ENCODE measurements at regions not wholly inside any gene's neighbourhood (a gene's known extent, or its start where the extent isn't known, plus 50 kb on each side); places are given as distances from the start of the nearest gene placed in this dataset.

- DNase-seq (ENCODE audit: low read depth, low spot score), result no peak
- no peaks in the 10 kb centered on the region for H3K9me3 ChIP-seq (ENCODE audit: control insufficient read depth, insufficient read depth, low read length)
- no peaks in the 10 kb centered on the region for H3K36me3 ChIP-seq (ENCODE audit: control insufficient read depth, insufficient read depth, low read length)
- no peaks in the 10 kb centered on the region for H3K27me3 ChIP-seq (ENCODE audit: control insufficient read depth, insufficient read depth, low read length)
- no peak overlapping the region for H3K4me3 ChIP-seq (ENCODE audit: low read length)
- no peaks in the 10 kb centered on the region for H3K4me1 ChIP-seq (ENCODE audit: control insufficient read depth, insufficient read depth, low read length)
- no peak overlapping the region for H3K27ac ChIP-seq (ENCODE audit: low read length)
- WGBS (ENCODE audit: insufficient coverage, insufficient read length), result no CpG with 5 or more reads among the region's 1 CpG
Observed at GRCh38 chr3:166127969-166128368, 290.7 kb upstream of the BCHE start.

DNA sequence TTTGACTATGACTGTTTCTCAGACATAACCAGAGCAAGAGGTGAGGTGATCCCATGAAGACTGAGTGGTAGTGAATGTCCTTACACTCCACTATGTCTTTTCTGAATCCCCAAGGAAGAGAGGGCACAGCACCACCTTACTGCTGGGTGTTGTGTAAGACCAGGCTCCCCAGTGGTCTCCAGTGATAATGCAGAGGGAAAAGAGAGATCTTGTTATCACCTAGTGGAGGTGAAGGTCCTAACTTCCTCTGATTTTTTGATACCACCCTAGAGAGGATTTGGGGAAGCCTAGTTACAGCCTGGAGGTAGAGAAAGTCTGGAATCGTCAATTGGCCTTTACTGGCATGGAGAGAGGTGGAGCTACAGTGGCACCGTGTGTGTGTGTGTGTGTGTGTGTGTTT lies 288.0 kb upstream of the BCHE start:
- Histone ChIP-seq H3K27me3 (ENCODE audit: control insufficient read depth, insufficient read depth, low read length) (no peaks in the 10 kb centered on the region), H3K27ac (ENCODE audit: low read length) (no peak overlapping the region), H3K4me3 (ENCODE audit: low read length) (no peak overlapping the region), H3K9me3 (ENCODE audit: control insufficient read depth, insufficient read depth, low read length) (no peaks in the 10 kb centered on the region), H3K4me1 (ENCODE audit: control insufficient read depth, insufficient read depth, low read length) (no peaks in the 10 kb centered on the region), H3K36me3 (ENCODE audit: control insufficient read depth, insufficient read depth, low read length) (no peaks in the 10 kb centered on the region)
- no peak for DNase-seq (ENCODE audit: low read depth, low spot score)
- no CpG with 5 or more reads among the region's 2 CpGs for WGBS (ENCODE audit: insufficient coverage, insufficient read length)

DNA sequence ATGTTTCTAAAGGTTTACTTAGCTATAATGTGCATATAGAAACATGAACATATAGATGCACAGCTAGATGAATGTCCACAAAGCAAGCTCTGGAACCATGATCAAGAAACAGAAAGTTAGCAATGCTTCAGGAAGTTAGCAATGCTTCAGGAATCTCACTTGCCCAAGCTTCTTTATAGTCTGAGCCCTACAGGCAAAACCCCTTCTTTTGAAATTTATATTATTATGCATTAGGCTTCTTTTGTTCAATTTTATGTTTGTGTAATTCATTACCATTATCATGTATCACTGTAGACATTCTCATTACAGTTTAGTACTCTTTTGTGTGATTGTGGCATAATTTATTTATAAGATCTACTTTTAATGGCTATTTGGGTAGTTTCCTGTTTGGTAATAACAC lies 286.4 kb upstream of the BCHE start:
- Histone ChIP-seq H3K36me3 (ENCODE audit: control insufficient read depth, insufficient read depth, low read length) (no peaks in the 10 kb centered on the region), H3K4me3 (ENCODE audit: low read length) (no peak overlapping the region), H3K27me3 (ENCODE audit: control insufficient read depth, insufficient read depth, low read length) (no peaks in the 10 kb centered on the region), H3K4me1 (ENCODE audit: control insufficient read depth, insufficient read depth, low read length) (no peaks in the 10 kb centered on the region), H3K9me3 (ENCODE audit: control insufficient read depth, insufficient read depth, low read length) (no peaks in the 10 kb centered on the region), H3K27ac (ENCODE audit: low read length) (no peak overlapping the region)
- DNase-seq (ENCODE audit: low read depth, low spot score), result no peak

DNA sequence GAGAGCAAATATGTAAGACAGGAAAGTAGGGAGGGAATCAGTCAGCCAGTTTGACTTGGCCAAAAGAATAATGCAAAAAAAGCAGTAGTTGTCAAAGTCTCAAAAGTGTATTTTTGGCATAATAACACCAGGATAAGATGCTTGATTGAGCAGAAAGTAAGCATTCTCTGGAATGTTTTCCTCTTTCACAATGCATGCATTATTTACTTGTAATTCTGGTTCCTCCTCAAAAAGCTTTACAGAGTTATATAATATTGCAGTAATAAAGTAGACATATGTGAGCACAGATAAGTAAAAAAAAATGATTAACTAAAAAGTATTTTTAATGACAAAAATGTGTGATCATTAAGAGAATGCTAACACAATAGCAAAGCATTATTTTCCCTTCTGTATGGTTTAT lies 285.9 kb upstream of the BCHE start:
- H3K27ac ChIP-seq (ENCODE audit: low read length), result no peak overlapping the region
- no peaks in the 10 kb centered on the region for H3K36me3 ChIP-seq (ENCODE audit: control insufficient read depth, insufficient read depth, low read length)
- H3K4me3 ChIP-seq (ENCODE audit: low read length), result no peak overlapping the region
- no peaks in the 10 kb centered on the region for H3K4me1 ChIP-seq (ENCODE audit: control insufficient read depth, insufficient read depth, low read length)
- no peak for DNase-seq (ENCODE audit: low read depth, low spot score)
- H3K27me3 ChIP-seq (ENCODE audit: control insufficient read depth, insufficient read depth, low read length), result no peaks in the 10 kb centered on the region
- no peaks in the 10 kb centered on the region for H3K9me3 ChIP-seq (ENCODE audit: control insufficient read depth, insufficient read depth, low read length)

DNA sequence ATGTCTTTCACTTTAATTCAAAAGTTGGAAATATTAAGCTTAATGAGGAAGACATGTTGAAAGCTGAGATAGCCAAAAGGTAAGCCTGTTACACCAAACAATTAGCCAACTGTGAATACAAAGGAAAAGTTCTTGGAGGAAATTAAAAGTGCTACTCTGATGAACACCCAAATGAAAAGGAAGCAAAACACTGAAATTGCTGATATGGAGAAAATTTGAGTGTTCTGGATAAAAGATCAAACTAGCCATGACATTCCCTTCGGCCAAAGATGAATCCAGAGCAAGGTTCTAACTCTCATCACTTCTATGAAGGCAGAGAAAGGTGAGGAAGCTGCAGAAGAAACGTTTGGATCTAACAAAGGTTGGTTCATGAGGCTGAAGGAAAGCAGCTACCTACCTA lies 280.8 kb upstream of the BCHE start:
- Histone ChIP-seq H3K36me3 (ENCODE audit: control insufficient read depth, insufficient read depth, low read length) (no peaks in the 10 kb centered on the region), H3K27ac (ENCODE audit: low read length) (no peak overlapping the region), H3K4me1 (ENCODE audit: control insufficient read depth, insufficient read depth, low read length) (no peaks in the 10 kb centered on the region), H3K4me3 (ENCODE audit: low read length) (no peak overlapping the region), H3K27me3 (ENCODE audit: control insufficient read depth, insufficient read depth, low read length) (no peaks in the 10 kb centered on the region), H3K9me3 (ENCODE audit: control insufficient read depth, insufficient read depth, low read length) (no peaks in the 10 kb centered on the region)
- WGBS (ENCODE audit: insufficient coverage, insufficient read length), result no CpG with 5 or more reads among the region's 2 CpGs
- DNase-seq (ENCODE audit: low read depth, low spot score), result no peak

GRCh38 chr3:166114448-166114847 lies 277.2 kb upstream of the BCHE start:
- H3K27ac ChIP-seq (ENCODE audit: low read length), result no peak overlapping the region
- no peaks in the 10 kb centered on the region for H3K36me3 ChIP-seq (ENCODE audit: control insufficient read depth, insufficient read depth, low read length)
- H3K27me3 ChIP-seq (ENCODE audit: control insufficient read depth, insufficient read depth, low read length), result no peaks in the 10 kb centered on the region
- no peaks in the 10 kb centered on the region; the same call in 1 of the 2 replicates for H3K4me1 ChIP-seq (ENCODE audit: control insufficient read depth, insufficient read depth, low read length)
- no peaks in the 10 kb centered on the region for H3K9me3 ChIP-seq (ENCODE audit: control insufficient read depth, insufficient read depth, low read length)
- DNase-seq (ENCODE audit: low read depth, low spot score), result no peak
- no peak overlapping the region for H3K4me3 ChIP-seq (ENCODE audit: low read length)

- Histone ChIP-seq H3K4me3 (ENCODE audit: low read length) (no peak overlapping the region), H3K4me1 (ENCODE audit: control insufficient read depth, insufficient read depth, low read length) (no peaks in the 10 kb centered on the region; the same call in 1 of the 2 replicates), H3K27ac (ENCODE audit: low read length) (no peak overlapping the region), H3K9me3 (ENCODE audit: control insufficient read depth, insufficient read depth, low read length) (no peaks in the 10 kb centered on the region), H3K27me3 (ENCODE audit: control insufficient read depth, insufficient read depth, low read length) (no peaks in the 10 kb centered on the region), H3K36me3 (ENCODE audit: control insufficient read depth, insufficient read depth, low read length) (no peaks in the 10 kb centered on the region)
- DNase-seq (ENCODE audit: low read depth, low spot score), result no peak
- no CpG with 5 or more reads among the region's 2 CpGs for WGBS (ENCODE audit: insufficient coverage, insufficient read length)
Observed at GRCh38 chr3:166111562-166111961, 274.3 kb upstream of the BCHE start.

DNA sequence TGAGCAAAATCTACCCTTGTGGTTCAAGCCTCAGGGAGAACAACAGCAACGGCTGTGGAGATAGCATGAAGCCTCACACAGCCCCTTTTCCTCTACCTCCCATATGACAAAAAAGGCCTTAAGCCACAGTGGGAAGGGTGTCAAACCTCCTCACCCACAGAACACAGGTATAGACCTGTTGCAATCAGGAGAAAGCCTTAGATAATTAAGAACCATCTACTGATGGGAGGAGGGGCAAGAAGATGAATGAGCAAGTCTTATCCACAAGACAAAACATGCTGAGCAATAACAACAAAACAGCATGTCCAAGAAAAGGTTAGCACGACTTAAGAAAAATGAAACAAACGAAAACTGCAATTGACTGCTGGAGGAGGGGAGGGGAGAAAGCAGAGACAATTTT lies 272.9 kb upstream of the BCHE start:
- H3K27ac ChIP-seq (ENCODE audit: low read length), result no peak overlapping the region
- whole genome bisulfite sequencing (ENCODE audit: insufficient coverage, insufficient read length), result no CpG with 5 or more reads among the region's 3 CpGs
- no peaks in the 10 kb centered on the region for H3K27me3 ChIP-seq (ENCODE audit: control insufficient read depth, insufficient read depth, low read length)

GRCh38 chr3:166104938-166105337 lies 267.7 kb upstream of the BCHE start:
- Histone ChIP-seq H3K9me3 (ENCODE audit: control insufficient read depth, insufficient read depth, low read length) (no peaks in the 10 kb centered on the region), H3K4me1 (ENCODE audit: control insufficient read depth, insufficient read depth, low read length) (no peaks in the 10 kb centered on the region), H3K4me3 (ENCODE audit: low read length) (no peak overlapping the region), H3K36me3 (ENCODE audit: control insufficient read depth, insufficient read depth, low read length) (no peaks in the 10 kb centered on the region), H3K27me3 (ENCODE audit: control insufficient read depth, insufficient read depth, low read length) (no peaks in the 10 kb centered on the region), H3K27ac (ENCODE audit: low read length) (no peak overlapping the region)
- no peak for DNase-seq (ENCODE audit: low read depth, low spot score)

More for the DNA sequence above, 272.9 kb upstream of the BCHE start:
- DNase-seq (ENCODE audit: low read depth, low spot score), result no peak
- no peak overlapping the region for H3K4me3 ChIP-seq (ENCODE audit: low read length)
- H3K9me3 ChIP-seq (ENCODE audit: control insufficient read depth, insufficient read depth, low read length), result no peaks in the 10 kb centered on the region
- H3K36me3 ChIP-seq (ENCODE audit: control insufficient read depth, insufficient read depth, low read length), result no peaks in the 10 kb centered on the region
- no peaks in the 10 kb centered on the region; the same call in 1 of the 2 replicates for H3K4me1 ChIP-seq (ENCODE audit: control insufficient read depth, insufficient read depth, low read length)

DNA sequence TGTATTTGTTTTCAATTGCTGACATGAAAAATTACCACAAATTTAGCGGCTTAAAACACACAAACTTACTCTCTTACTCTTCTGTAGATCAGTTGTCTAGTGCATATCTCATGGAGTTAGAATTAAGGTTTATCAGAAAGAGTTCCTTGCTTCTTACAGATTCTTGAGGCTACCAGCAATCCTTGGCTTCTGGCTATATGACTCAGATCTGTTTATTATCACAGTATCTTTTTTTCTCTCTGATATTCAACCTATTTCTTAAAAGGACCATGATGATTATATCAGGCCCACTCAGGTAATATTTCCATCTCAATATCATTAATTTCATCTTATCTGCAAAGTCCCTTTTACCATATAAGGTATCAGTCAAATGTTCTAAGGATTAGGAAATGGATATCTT lies 263.5 kb upstream of the BCHE start:
- WGBS (ENCODE audit: insufficient coverage, insufficient read length), result no CpG with 5 or more reads among the region's 1 CpG
- Histone ChIP-seq H3K27me3 (ENCODE audit: control insufficient read depth, insufficient read depth, low read length) (no peaks in the 10 kb centered on the region), H3K36me3 (ENCODE audit: control insufficient read depth, insufficient read depth, low read length) (no peaks in the 10 kb centered on the region), H3K4me3 (ENCODE audit: low read length) (no peak overlapping the region), H3K9me3 (ENCODE audit: control insufficient read depth, insufficient read depth, low read length) (no peaks in the 10 kb centered on the region), H3K4me1 (ENCODE audit: control insufficient read depth, insufficient read depth, low read length) (no peaks in the 10 kb centered on the region), H3K27ac (ENCODE audit: low read length) (no peak overlapping the region)
- DNase-seq (ENCODE audit: low read depth, low spot score), result no peak

- no CpG with 5 or more reads among the region's 3 CpGs for WGBS (ENCODE audit: insufficient coverage, insufficient read length)
- no peak overlapping the region for H3K27ac ChIP-seq (ENCODE audit: low read length)
- H3K4me1 ChIP-seq (ENCODE audit: control insufficient read depth, insufficient read depth, low read length), result no peaks in the 10 kb centered on the region
- H3K27me3 ChIP-seq (ENCODE audit: control insufficient read depth, insufficient read depth, low read length), result no peaks in the 10 kb centered on the region
- H3K4me3 ChIP-seq (ENCODE audit: low read length), result no peak overlapping the region
- DNase-seq (ENCODE audit: low read depth, low spot score), result no peak
- H3K36me3 ChIP-seq (ENCODE audit: control insufficient read depth, insufficient read depth, low read length), result no peaks in the 10 kb centered on the region
- H3K9me3 ChIP-seq (ENCODE audit: control insufficient read depth, insufficient read depth, low read length), result no peaks in the 10 kb centered on the region
Observed at GRCh38 chr3:166089575-166089974, 252.4 kb upstream of the BCHE start.

All from iPS DF 6.9 (cell line).